ENCODE measurements at regions not wholly inside any gene's neighbourhood (a gene's known extent, or its start where the extent isn't known, plus 50 kb on each side); places are given as distances from the start of the nearest gene placed in this dataset.

DNA sequence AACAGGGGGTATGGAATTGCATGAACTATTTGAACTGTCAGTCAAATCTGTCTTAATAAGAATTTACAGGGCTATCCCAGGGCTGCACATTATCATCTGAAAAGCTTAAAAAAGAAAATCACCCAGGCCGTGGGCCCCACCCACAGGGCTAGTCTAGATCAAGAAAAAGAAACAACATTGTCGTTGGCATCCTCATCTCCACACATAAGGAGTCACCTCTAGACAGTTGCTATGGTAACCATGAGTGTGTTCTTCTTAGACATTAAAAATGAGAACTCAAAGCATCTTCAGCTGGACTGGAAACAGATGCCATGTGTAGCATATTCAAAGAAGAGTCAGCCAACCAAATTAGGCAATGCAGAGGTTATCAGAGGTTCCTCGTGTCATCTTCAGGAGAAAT lies 72.3 kb upstream of the CPO start:
- no peak for TF ChIP-seq CTCF (IDR thresholded peaks at IDR 0.05; ENCODE audit: insufficient read depth, low read length, missing control alignments)
- no peak for DNase-seq (ENCODE audit: low read depth, low spot score)
- ChIA-PET POLR2A (no interaction called here), CTCF (no interaction called here)
- H3K4me3 ChIP-seq (ENCODE audit: low read depth, low read length): no peak overlapping the region

GRCh38 chr2:206869824-206870495 lies 69.4 kb upstream of the CPO start:
- no peak for TF ChIP-seq CTCF (IDR thresholded peaks at IDR 0.05; ENCODE audit: insufficient read depth, low read length, missing control alignments)
- CTCF ChIA-PET: no interaction called here
- H3K4me3 ChIP-seq (ENCODE audit: low read depth, low read length): no peak overlapping the region
- POLR2A ChIA-PET: no interaction called here
- DNase-seq (ENCODE audit: low read depth, low spot score): no peak

- POLR2A ChIA-PET: no interaction called here
Measured at GRCh38 chr2:206873423-206873822, 65.9 kb upstream of the CPO start.

GRCh38 chr2:206875701-206876100 lies 63.6 kb upstream of the CPO start:
- ChIA-PET POLR2A (no interaction called here), CTCF (no interaction called here)
- H3K4me3 ChIP-seq (ENCODE audit: low read depth, low read length): no peak overlapping the region
- TF ChIP-seq CTCF (IDR thresholded peaks at IDR 0.05; ENCODE audit: insufficient read depth, low read length, missing control alignments): no peak
- no peak for DNase-seq (ENCODE audit: low read depth, low spot score)

More at GRCh38 chr2:206873423-206873822, 65.9 kb upstream of the CPO start:
- CTCF ChIA-PET: no interaction called here
- no peak for TF ChIP-seq CTCF (IDR thresholded peaks at IDR 0.05; ENCODE audit: insufficient read depth, low read length, missing control alignments)
- DNase-seq (ENCODE audit: low read depth, low spot score): no peak
- H3K4me3 ChIP-seq (ENCODE audit: low read depth, low read length): no peak overlapping the region

DNA sequence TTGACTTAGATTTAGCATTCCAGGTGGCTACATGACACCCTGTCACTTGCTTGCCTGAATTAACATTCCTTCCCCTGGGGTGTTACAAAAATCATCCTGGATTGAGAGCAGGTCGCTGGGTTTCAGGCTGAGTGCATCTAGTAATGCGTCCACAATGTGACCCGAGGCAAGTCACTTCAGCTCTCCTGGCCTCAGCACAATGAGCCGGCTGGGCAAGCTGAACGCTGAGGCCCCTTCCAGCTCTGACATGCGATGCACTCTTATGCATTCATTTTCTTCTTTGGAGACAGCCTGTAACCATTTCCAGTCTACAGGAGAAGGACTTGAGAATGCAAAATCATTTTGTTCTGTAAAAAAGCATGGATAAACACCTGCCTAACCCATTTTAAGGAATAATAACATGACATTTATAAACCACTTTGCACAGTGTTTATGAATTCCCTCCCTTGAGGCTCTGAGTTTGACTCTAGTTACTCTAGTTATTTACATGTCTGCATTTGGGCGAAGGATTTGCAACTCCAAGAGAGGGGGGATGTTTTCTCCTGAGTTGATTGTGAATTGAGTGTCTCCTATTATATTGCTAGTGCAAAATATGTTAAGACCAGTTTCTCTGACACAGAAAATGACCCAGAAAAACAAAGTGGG lies 63.0 kb upstream of the CPO start:
- DNase-seq (ENCODE audit: low read depth, low spot score): no peak
- H3K4me3 ChIP-seq (ENCODE audit: low read depth, low read length): no peak overlapping the region
- ChIA-PET CTCF (no interaction called here), POLR2A (no interaction called here)
- TF ChIP-seq CTCF (IDR thresholded peaks at IDR 0.05; ENCODE audit: insufficient read depth, low read length, missing control alignments): no peak

DNA sequence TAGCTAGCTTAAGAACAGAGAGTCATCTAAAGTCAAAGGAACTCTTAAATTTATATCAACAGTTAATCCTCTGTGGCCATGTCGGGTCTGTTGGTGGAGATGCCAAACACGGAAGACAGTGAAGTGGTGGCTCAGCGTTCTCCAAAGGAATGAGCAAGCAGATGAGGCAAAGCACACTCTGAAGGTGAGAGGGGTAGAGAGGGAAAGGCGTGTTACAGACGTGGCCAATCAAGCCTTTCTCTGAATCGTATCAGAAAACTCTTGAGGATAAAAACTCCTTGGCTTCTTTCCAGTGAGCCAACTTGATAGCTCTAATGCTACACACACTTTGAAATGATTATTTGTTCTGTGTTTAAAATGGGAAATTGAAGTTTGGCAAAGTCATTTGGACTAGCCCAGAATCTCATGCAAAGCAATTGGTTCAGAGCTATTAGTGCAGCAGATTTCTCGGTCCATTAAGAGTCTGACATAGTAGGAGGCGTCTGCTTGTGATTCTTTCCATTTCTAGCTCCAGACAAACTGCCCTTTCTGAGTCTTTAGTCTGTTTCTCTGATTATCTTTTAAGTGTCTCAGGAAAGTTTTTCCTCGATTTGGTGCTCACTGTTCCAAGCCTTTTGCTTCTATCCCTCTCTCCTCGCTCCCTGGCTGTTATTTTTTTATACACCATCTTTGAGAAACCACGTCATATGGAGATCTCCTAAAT lies 57.5 kb upstream of the CPO start:
- DNase-seq (ENCODE audit: low read depth, low spot score): no peak
- CTCF ChIA-PET: no interaction called here
- POLR2A ChIA-PET: no interaction called here
- no peak overlapping the region for H3K4me3 ChIP-seq (ENCODE audit: low read depth, low read length)
- no peak for TF ChIP-seq CTCF (IDR thresholded peaks at IDR 0.05; ENCODE audit: insufficient read depth, low read length, missing control alignments)

All from AG04449 (cell line).